ENCODE measurements at regions not wholly inside any gene's neighbourhood (a gene's known extent, or its start where the extent isn't known, plus 50 kb on each side); places are given as distances from the start of the nearest gene placed in this dataset.
"Not testable (repeated sequence)": the region's sequence is repeated elsewhere in the genome, so short reads cannot be mapped to it uniquely, and the experiment has no call there.

DNA sequence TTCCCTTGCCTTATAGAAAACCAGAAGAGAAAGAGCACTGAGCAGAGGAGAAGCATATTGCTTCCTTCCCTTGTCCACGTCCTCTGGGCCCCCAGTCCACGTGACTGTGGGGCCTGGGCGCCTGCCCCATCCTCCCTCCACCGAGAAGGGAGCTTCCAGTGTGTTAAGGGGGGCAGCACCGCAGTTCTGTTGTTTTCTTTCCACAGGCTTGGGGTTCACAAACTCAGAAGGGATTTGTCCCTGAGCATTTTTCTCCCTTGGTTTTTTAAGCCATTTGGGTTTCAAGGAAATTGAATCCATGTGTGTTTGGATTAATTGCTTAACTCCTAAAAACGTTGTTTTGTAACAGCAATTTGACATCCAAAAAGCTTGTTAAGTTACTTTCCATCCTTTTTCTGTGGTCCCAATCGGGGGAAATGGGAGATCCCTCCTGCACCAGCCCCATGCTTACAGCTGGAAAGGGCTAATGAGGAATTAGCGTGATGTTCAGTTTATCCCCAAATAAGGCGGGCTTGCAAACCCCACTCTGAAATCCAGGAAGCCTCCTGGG lies 347.5 kb upstream of the TNRC6C start:
- no peak for DNase-seq

GRCh38 chr17:77611791-77612502 lies 346.6 kb upstream of the TNRC6C start:
- no peak for DNase-seq

- no peak for DNase-seq
Measured at GRCh38 chr17:77613218-77613617, 345.3 kb upstream of the TNRC6C start.

- no peak for DNase-seq
Measured at GRCh38 chr17:77613627-77614026, 344.9 kb upstream of the TNRC6C start.

DNA sequence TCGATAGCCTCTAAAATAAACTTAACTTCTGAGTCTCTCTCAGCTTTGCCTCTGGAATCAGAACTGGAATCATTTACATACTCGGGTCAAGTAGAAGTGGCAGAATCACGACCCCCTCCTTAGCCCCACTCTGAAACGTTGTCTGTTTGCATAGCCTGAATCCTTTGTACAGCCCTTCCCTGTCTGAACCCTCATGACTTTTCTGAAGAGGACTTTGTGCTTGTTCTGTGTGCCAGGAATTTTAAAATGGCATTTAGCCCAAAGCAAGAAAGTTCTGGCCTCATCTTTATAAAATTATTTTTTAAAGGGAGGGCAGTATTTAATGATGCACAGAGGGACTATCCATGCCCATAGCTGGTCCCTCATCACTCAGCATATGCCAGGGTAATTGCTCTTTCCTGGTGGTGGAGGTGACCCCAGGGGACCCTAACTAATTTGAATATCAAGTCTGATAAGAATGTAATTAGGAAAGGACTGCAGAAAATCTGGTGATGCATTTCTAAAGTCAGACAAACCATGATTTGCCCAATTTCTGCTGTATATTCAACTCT lies 342.7 kb upstream of the TNRC6C start:
- DNase-seq: no peak

DNA sequence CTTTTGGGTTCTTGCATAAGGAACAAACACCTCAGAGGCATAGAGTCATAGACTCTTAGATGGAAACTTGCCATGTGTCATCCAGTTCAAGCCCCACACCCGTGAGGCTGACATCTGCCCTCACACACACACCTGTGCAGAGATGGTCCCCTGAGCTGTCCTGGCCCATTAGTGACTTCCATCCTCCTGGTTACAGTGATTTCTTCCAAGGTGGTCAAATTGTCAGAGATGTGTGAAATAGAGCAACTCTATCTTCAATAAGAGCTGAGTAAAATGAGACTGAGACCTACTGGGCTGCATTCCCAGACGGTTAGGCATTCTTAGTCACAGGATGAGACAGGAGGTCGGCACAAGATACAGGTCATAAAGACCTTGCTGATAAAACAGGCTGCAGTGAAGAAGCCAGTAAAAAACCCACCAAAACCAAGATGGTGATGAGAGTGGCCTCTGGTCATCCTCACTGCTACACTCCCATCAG lies 342.2 kb upstream of the TNRC6C start:
- no peak for DNase-seq

DNA sequence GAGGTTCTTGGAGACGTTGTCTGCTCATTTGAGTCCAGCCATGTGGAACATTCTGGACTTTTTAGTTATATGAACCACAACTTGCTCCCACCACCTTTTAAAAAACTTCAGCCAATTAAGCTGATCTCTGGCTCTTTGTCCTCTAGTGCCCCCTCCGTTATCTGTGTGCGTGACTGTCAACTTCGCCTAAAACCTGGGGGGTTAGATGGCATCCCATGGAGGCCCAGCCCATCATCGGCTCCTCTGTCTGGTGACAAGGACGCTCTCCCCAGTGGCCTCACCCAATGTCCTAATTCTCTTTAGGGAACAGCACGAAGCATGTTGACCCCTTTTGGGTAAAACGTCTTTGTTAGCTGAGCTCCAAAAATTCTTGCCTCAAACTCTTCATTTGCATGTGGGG lies 341.0 kb upstream of the TNRC6C start:
- no peak for DNase-seq

GRCh38 chr17:77618173-77618572 lies 340.3 kb upstream of the TNRC6C start:
- DNase-seq: no peak

DNA sequence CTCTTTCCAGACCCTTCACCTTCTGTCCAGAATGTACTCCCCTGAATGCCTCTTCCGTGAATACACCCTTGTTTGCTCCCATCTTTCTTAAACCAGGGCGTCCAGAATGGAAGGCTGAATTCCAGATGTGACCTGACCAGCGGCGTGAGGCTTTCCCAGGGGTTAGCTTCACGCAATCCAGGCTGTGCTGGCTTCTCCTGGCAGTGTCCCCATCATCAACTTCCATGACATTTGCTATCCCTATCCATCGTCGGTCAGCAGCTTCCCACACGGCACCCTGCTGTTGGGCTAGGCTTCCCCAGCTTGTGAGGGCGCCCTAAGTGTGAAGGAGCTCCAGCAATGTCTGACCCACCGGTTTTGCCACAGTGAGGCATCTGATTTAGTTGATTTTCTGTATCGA lies 339.8 kb upstream of the TNRC6C start:
- no peak for DNase-seq

GRCh38 chr17:77619326-77619725 lies 339.2 kb upstream of the TNRC6C start:
- DNase-seq: no peak

DNA sequence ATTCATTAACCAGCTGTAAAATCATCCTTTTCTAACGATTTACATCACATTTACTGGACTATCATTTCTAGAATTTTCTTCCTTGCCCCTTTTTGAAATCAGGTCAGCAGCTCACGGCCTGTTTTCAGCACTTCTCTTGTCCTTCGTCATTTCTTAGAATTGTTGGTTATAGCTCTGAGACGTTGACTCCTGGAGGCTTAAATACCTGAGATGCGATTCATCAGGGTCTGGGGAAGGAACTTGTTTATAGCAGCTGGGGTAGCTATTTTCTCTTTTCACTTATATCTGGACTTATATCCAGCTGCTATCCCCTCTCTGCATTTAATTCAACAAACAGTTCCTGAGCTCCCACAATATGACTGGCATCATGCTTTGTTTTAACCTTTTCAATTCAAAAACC lies 338.7 kb upstream of the TNRC6C start:
- DNase-seq: no peak

DNA sequence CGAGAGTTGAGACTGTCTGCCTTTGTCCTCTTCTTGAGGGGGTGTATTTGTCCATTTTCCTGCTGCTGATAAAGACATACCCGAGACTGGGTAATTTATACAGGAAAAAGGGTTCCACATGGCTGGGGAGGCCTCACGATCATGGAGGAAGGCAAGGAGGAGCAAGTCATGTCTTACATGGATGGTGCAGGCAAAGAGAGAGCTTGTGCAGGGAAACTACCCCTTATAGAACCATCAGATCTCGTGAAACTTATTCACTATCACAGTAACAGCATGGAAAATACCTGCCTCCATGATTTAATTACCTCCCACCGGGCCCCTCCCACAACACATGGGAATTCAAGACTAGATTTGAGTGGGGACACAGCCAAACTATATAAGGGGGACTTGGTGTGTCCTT lies 338.2 kb upstream of the TNRC6C start:
- no peak for DNase-seq

- DNase-seq: not testable (repeated sequence)
Measured at GRCh38 chr17:77622084-77622483, 336.4 kb upstream of the TNRC6C start.

DNA sequence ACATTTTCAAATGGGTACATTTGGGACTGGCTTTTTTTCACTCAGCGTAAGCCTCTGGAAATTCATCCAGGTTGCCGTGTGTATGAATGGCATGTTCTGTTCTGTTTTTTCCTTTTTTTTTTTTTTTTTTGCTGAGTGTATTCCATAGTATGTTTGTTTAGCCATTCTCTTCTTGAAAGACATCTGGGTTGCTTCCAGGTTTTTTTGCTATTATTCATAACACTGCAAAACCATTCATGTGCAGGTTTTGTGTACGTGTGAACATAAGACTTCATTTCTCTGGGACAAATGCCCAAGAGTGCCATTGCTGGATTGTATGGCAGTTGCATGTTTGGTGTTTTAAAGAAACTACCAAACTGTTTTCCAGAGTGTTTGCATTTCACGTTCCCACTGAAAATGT lies 335.9 kb upstream of the TNRC6C start:
- DNase-seq: no peak

DNA sequence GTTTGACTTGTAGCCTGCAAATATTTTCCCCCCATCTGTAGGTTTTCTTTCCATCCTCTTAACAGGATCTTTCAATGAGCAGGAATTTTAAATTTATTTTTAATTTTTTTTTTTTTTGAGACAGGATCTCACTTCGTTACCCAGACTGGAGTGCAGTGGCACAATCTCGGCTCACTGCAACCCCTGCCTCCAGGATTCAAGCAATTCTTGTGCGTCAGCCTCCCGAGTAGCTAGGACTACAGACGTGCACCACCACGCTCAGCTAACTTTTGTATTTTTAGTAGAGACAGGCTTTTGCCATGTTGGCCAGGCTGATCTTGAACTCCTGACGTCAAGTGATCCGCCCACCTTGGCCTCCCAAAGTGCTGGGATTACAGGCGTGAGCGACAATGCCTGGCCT lies 335.2 kb upstream of the TNRC6C start:
- not testable (repeated sequence) for DNase-seq

- no peak for DNase-seq
Measured at GRCh38 chr17:77628035-77628434, 330.5 kb upstream of the TNRC6C start.

- not testable (repeated sequence) for DNase-seq
Measured at GRCh38 chr17:77629284-77629683, 329.2 kb upstream of the TNRC6C start.

DNA sequence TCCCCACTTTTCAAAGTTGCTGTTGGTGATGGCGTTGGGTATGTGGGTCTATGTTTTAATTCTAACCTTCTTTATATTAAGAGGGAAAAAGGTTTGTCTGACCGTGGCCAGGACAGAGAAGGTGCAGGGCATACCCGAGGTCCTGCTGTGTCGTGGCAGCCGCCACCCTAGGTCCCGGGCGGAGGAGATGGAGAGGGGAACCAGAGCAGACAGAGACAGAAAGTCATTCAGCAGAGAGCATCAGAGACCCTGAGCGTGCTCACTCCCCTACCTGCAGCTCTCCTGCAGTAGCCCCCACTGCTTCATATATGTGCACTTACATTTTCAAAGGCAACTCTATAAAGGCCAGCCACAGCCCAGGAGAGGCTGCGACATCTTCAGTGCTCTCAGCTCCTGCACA lies 327.2 kb upstream of the TNRC6C start:
- DNase-seq: no peak

- DNase-seq: no peak
Measured at GRCh38 chr17:77632619-77633018, 325.9 kb upstream of the TNRC6C start.

GRCh38 chr17:77634710-77635109 lies 323.8 kb upstream of the TNRC6C start:
- DNase-seq: no peak

GRCh38 chr17:77635176-77635575 lies 323.3 kb upstream of the TNRC6C start:
- no peak for DNase-seq

- DNase-seq: not testable (repeated sequence)
Measured at GRCh38 chr17:77635785-77636184, 322.7 kb upstream of the TNRC6C start.

- no peak for DNase-seq
Measured at GRCh38 chr17:77636835-77637817, 321.4 kb upstream of the TNRC6C start.
